Neuronal stem cell (in vitro differentiated cells): ENCODE measurements at regions not wholly inside any gene's neighbourhood (a gene's known extent, or its start where the extent isn't known, plus 50 kb on each side); places are given as distances from the start of the nearest gene placed in this dataset.

ENCODE experiments used
- DNase-seq: peaks from one replicate; pipeline ENCODE4 v3.0.0-alpha.2; 2013; ENCODE audit warnings: low spot score
- H2AFZ ChIP-seq: one replicate; pipeline ENCODE4 v1.6.1; 2013; ENCODE audit warnings: mild to moderate bottlenecking, low read length, inconsistent platforms
- H2AK5ac ChIP-seq: 2 replicates; pipeline ENCODE4 v1.6.1; 2013; ENCODE audit warnings: low read depth, mild to moderate bottlenecking, inconsistent platforms, low read length, moderate library complexity, mixed read lengths
- H2BK120ac ChIP-seq: 2 replicates; pipeline ENCODE4 v1.6.1; 2013; ENCODE audit warnings: low read depth, mild to moderate bottlenecking, inconsistent platforms, low read length, moderate library complexity, mixed read lengths
- H2BK12ac ChIP-seq: one replicate; pipeline ENCODE4 v1.6.1; 2013; ENCODE audit warnings: low read length, inconsistent platforms
- H2BK15ac ChIP-seq: 2 replicates; pipeline ENCODE4 v1.6.1; 2013; ENCODE audit warnings: mild to moderate bottlenecking, low read length, inconsistent platforms, mixed read lengths
- H2BK5ac ChIP-seq: one replicate; pipeline ENCODE4 v1.6.1; 2013; ENCODE audit warnings: inconsistent platforms, mild to moderate bottlenecking, low read length, moderate library complexity
- H3K14ac ChIP-seq: one replicate; pipeline ENCODE4 v1.6.1; 2013; ENCODE audit warnings: low read length, inconsistent platforms
- H3K18ac ChIP-seq: 2 replicates; pipeline ENCODE4 v1.6.1; 2013; ENCODE audit warnings: low read length, inconsistent platforms
- H3K23ac ChIP-seq: 2 replicates; pipeline ENCODE4 v1.6.1; 2013; ENCODE audit warnings: low read depth, mild to moderate bottlenecking, mixed read lengths, low read length, inconsistent platforms; ENCODE audit not compliant: poor library complexity
- H3K27ac ChIP-seq: replicated peaks from 3 replicates; pipeline ENCODE4 v1.5.1; 2013; ENCODE audit warnings: low read length, inconsistent platforms
- H3K27me3 ChIP-seq, 3 experiments: 2 replicates each; pipeline ENCODE4 v1.6.1; 2013; ENCODE audit warnings: low read length in 3 of 3, mild to moderate bottlenecking in 2 of 3, inconsistent platforms in 1 of 3, low read depth in 1 of 3, mixed read lengths in 1 of 3, moderate library complexity in 1 of 3; ENCODE audit not compliant: control insufficient read depth in 3 of 3, insufficient read depth in 3 of 3
- H3K36me3 ChIP-seq, 2 donors: replicated peaks in 1 of 2; 2 replicates each; pipeline ENCODE4 v1.6.1; 2013; ENCODE audit warnings: low read length in 2 of 2; ENCODE audit not compliant: control insufficient read depth in 2 of 2, insufficient read depth in 2 of 2
- H3K4ac ChIP-seq: 2 replicates; pipeline ENCODE4 v1.6.1; 2013; ENCODE audit warnings: inconsistent platforms, mild to moderate bottlenecking, low read length, moderate library complexity
- H3K4me1 ChIP-seq, 2 donors: 1 replicate in 1 of 2; 2 replicates in 1 of 2; pipeline ENCODE4 v1.6.1; 2013; ENCODE audit warnings: low read length in 2 of 2, low read depth in 1 of 2; ENCODE audit not compliant: control insufficient read depth in 2 of 2, insufficient read depth in 1 of 2
- H3K4me2 ChIP-seq: one replicate; pipeline ENCODE4 v1.6.1; 2013; ENCODE audit warnings: mild to moderate bottlenecking, low read length, inconsistent platforms; ENCODE audit not compliant: insufficient read depth, poor library complexity, severe bottlenecking
- H3K4me3 ChIP-seq, 2 donors: 2 replicates each; pipeline ENCODE4 v1.5.1; 2013; ENCODE audit warnings: low read length in 2 of 2, mild to moderate bottlenecking in 2 of 2, inconsistent platforms in 1 of 2, moderate library complexity in 1 of 2
- H3K79me1 ChIP-seq: one replicate; pipeline ENCODE4 v1.6.1; 2013; ENCODE audit warnings: low read depth, mild to moderate bottlenecking, inconsistent platforms, low read length, moderate library complexity
- H3K9ac ChIP-seq: one replicate; pipeline ENCODE4 v1.6.1; 2013; ENCODE audit warnings: mild to moderate bottlenecking, low read depth, low read length, inconsistent platforms; ENCODE audit not compliant: poor library complexity
- H3K9me3 ChIP-seq, 2 donors: replicated peaks in 1 of 2; 2 replicates each; pipeline versions ENCODE3 to v1.6.1; 2013; ENCODE audit warnings: low read length in 2 of 2, mild to moderate bottlenecking in 2 of 2, inconsistent platforms in 1 of 2, low read depth in 1 of 2, mixed read lengths in 1 of 2, moderate library complexity in 1 of 2; ENCODE audit not compliant: control insufficient read depth in 2 of 2, insufficient read depth in 1 of 2
- H4K8ac ChIP-seq: one replicate; pipeline ENCODE4 v1.6.1; 2013; ENCODE audit warnings: low read depth, mild to moderate bottlenecking, inconsistent platforms, low read length, moderate library complexity
- H4K91ac ChIP-seq: one replicate; pipeline ENCODE4 v1.6.1; 2013; ENCODE audit warnings: low read length, low read depth, mild to moderate bottlenecking, inconsistent platforms; ENCODE audit not compliant: poor library complexity
- WGBS, 2 donors: extraction: QIAGEN DNeasy Blood & Tissue Kit; methylation state at CpG; one replicate each; pipeline ENCODE4 v1.1.7; 2013; ENCODE audit warnings: missing lambda C conversion rate in 2 of 2, mixed read lengths in 1 of 2; ENCODE audit not compliant: insufficient read length in 2 of 2, insufficient replicate concordance in 1 of 2; ENCODE audit errors: extremely low coverage in 2 of 2; 5-methylcytosine and 5-hydroxymethylcytosine counted together

GRCh38 chr21:17915976-17916375 lies 96.8 kb upstream of the C21orf91 start:
- no peak for DNase-seq

GRCh38 chr21:17911628-17912027 lies 92.5 kb upstream of the C21orf91 start:
- peaks cover 0 to 2% of the 10 kb centered on the region in 2 donors for H3K9me3 ChIP-seq
- no peaks in the 10 kb centered on the region for H3K27me3 ChIP-seq
- H3K4me3 ChIP-seq: no peak overlapping the region
- H2BK120ac ChIP-seq: no peak overlapping the region
- no peak overlapping the region for H2BK15ac ChIP-seq
- H3K4ac ChIP-seq: no peak overlapping the region
- H3K79me1 ChIP-seq: no peaks in the 10 kb centered on the region
- no peak overlapping the region for H3K27ac ChIP-seq
- no peak overlapping the region for H4K8ac ChIP-seq
- no peaks in the 10 kb centered on the region for H3K36me3 ChIP-seq
- no peak overlapping the region for H2BK5ac ChIP-seq
- H2AK5ac ChIP-seq: no peak overlapping the region
- no peak overlapping the region for H3K18ac ChIP-seq
- no peak for DNase-seq
- H3K14ac ChIP-seq: no peak overlapping the region
- H2AFZ ChIP-seq: no peak overlapping the region
- WGBS, 2 donors: 100% methylated on average over 1 of the region's 3 CpGs; no CpG with 5 or more reads in 1 of the 2 donors
- no peak overlapping the region for H2BK12ac ChIP-seq
- H3K4me1 ChIP-seq: no peaks in the 10 kb centered on the region
- no peak overlapping the region for H3K4me2 ChIP-seq
- no peak overlapping the region for H3K23ac ChIP-seq
- no peak overlapping the region for H4K91ac ChIP-seq
- H3K9ac ChIP-seq: no peak overlapping the region

More at GRCh38 chr21:17915976-17916375, 96.8 kb upstream of the C21orf91 start:
- H3K27ac ChIP-seq: no peak overlapping the region
- no peak overlapping the region for H2AK5ac ChIP-seq
- H3K36me3 ChIP-seq: no peaks in the 10 kb centered on the region
- H3K14ac ChIP-seq: no peak overlapping the region
- H3K4me2 ChIP-seq: no peak overlapping the region
- no peak overlapping the region for H3K18ac ChIP-seq
- H2AFZ ChIP-seq: no peak overlapping the region
- no peak overlapping the region for H2BK12ac ChIP-seq
- no peaks in the 10 kb centered on the region for H3K27me3 ChIP-seq
- no CpG with 5 or more reads among the region's 3 CpGs for WGBS, 2 donors
- peaks cover 0 to 2% of the 10 kb centered on the region in 2 donors for H3K9me3 ChIP-seq
- H2BK15ac ChIP-seq: no peak overlapping the region
- H3K4me3 ChIP-seq: no peak overlapping the region
- no peak overlapping the region for H4K91ac ChIP-seq
- H4K8ac ChIP-seq: no peak overlapping the region
- no peak overlapping the region for H3K23ac ChIP-seq
- H3K9ac ChIP-seq: no peak overlapping the region
- no peaks in the 10 kb centered on the region for H3K4me1 ChIP-seq
- H3K79me1 ChIP-seq: no peaks in the 10 kb centered on the region
- no peak overlapping the region for H3K4ac ChIP-seq
- no peak overlapping the region for H2BK120ac ChIP-seq
- no peak overlapping the region for H2BK5ac ChIP-seq

GRCh38 chr21:17903929-17904639 lies 84.9 kb upstream of the C21orf91 start:
- H3K4ac ChIP-seq: no peak overlapping the region
- no peak overlapping the region for H3K18ac ChIP-seq
- no peak overlapping the region for H3K4me3 ChIP-seq

GRCh38 chr21:17903029-17903806 lies 84.1 kb upstream of the C21orf91 start:
- H4K8ac ChIP-seq: no peak overlapping the region
- no peak overlapping the region for H3K4me3 ChIP-seq
- no peak overlapping the region for H3K27ac ChIP-seq
- H3K36me3 ChIP-seq: no peaks in the 10 kb centered on the region
- no peak overlapping the region for H2BK5ac ChIP-seq
- H4K91ac ChIP-seq: no peak overlapping the region
- WGBS, 2 donors: no CpG with 5 or more reads among the region's 4 CpGs
- no peak overlapping the region for H3K4me2 ChIP-seq
- H2AFZ ChIP-seq: no peak overlapping the region
- H3K23ac ChIP-seq: no peak overlapping the region
- H3K14ac ChIP-seq: no peak overlapping the region
- DNase-seq: no peak
- H3K4ac ChIP-seq: no peak overlapping the region
- H3K4me1 ChIP-seq: peaks cover 0 to 8% of the 10 kb centered on the region in 2 donors
- H2BK120ac ChIP-seq: no peak overlapping the region
- no peak overlapping the region for H2BK12ac ChIP-seq
- H2BK15ac ChIP-seq: no peak overlapping the region
- no peak overlapping the region for H3K9ac ChIP-seq
- H2AK5ac ChIP-seq: no peak overlapping the region
- no peaks in the 10 kb centered on the region for H3K27me3 ChIP-seq
- no peak overlapping the region for H3K18ac ChIP-seq
- H3K9me3 ChIP-seq: peaks cover 0 to 2% of the 10 kb centered on the region in 2 donors
- H3K79me1 ChIP-seq: no peaks in the 10 kb centered on the region

More at GRCh38 chr21:17903929-17904639, 84.9 kb upstream of the C21orf91 start:
- no peak overlapping the region for H3K9ac ChIP-seq
- no peak overlapping the region for H4K91ac ChIP-seq
- no peak overlapping the region for H2BK12ac ChIP-seq
- H3K14ac ChIP-seq: no peak overlapping the region
- no peaks in the 10 kb centered on the region for H3K79me1 ChIP-seq
- H2AFZ ChIP-seq: no peak overlapping the region
- no peak overlapping the region for H2BK5ac ChIP-seq
- H2AK5ac ChIP-seq: no peak overlapping the region
- peaks cover 0 to 2% of the 10 kb centered on the region in 2 donors for H3K9me3 ChIP-seq
- H4K8ac ChIP-seq: no peak overlapping the region
- H3K4me1 ChIP-seq: peaks cover 0 to 8% of the 10 kb centered on the region in 2 donors
- no peak overlapping the region for H2BK120ac ChIP-seq
- H2BK15ac ChIP-seq: no peak overlapping the region
- no peaks in the 10 kb centered on the region for H3K36me3 ChIP-seq
- H3K4me2 ChIP-seq: no peak overlapping the region
- no peak overlapping the region for H3K23ac ChIP-seq
- H3K27me3 ChIP-seq: no peaks in the 10 kb centered on the region
- H3K27ac ChIP-seq: no peak overlapping the region
- no CpG with 5 or more reads among the region's 10 CpGs for WGBS, 2 donors
- no peak for DNase-seq
